H9 (cell line): ENCODE measurements at regions not wholly inside any gene's neighbourhood (a gene's known extent, or its start where the extent isn't known, plus 50 kb on each side); places are given as distances from the start of the nearest gene placed in this dataset.

ENCODE experiments used
- DNase-seq: peaks from one replicate; pipeline ENCODE4 v3.0.0-alpha.2; 2017
- H2AFZ ChIP-seq: one replicate; pipeline ENCODE4 v1.6.1; 2013; ENCODE audit warnings: mild to moderate bottlenecking, low read length, control low read depth, moderate library complexity
- H2AK5ac ChIP-seq: 2 replicates; pipeline ENCODE4 v1.6.1; 2013; ENCODE audit warnings: low read length, control low read depth, mixed read lengths; ENCODE audit not compliant: insufficient read length
- H2BK120ac ChIP-seq: one replicate; pipeline ENCODE4 v1.6.1; 2013; ENCODE audit warnings: low read depth, mild to moderate bottlenecking, low read length, control low read depth, inconsistent platforms; ENCODE audit not compliant: poor library complexity, severe bottlenecking
- H2BK12ac ChIP-seq: 2 replicates; pipeline ENCODE4 v1.6.1; 2013; ENCODE audit warnings: low read length, control low read depth, mixed read lengths, low read depth; ENCODE audit not compliant: insufficient read length
- H2BK15ac ChIP-seq: 2 replicates; pipeline ENCODE4 v1.6.1; 2013; ENCODE audit warnings: low read depth, low read length, control low read depth
- H2BK20ac ChIP-seq: one replicate; pipeline ENCODE4 v1.6.1; 2013; ENCODE audit warnings: low read depth, mild to moderate bottlenecking, low read length, control low read depth, inconsistent platforms; ENCODE audit not compliant: poor library complexity, severe bottlenecking
- H2BK5ac ChIP-seq: 2 replicates; pipeline ENCODE4 v1.6.1; 2013; ENCODE audit warnings: low read length, control low read depth, mixed read lengths; ENCODE audit not compliant: insufficient read length
- H3K14ac ChIP-seq: 2 replicates; pipeline ENCODE4 v1.6.1; 2013; ENCODE audit warnings: low read length, control low read depth; ENCODE audit not compliant: insufficient read depth
- H3K18ac ChIP-seq: 2 replicates; pipeline ENCODE4 v1.6.1; 2013; ENCODE audit warnings: low read depth, mild to moderate bottlenecking, mixed read lengths, low read length, control low read depth; ENCODE audit not compliant: insufficient read length
- H3K23ac ChIP-seq: 2 replicates; pipeline ENCODE4 v1.6.1; 2013; ENCODE audit warnings: low read length, control low read depth, mixed read lengths, low read depth; ENCODE audit not compliant: insufficient read length
- H3K23me2 ChIP-seq: 2 replicates; pipeline ENCODE4 v1.6.1; 2013; ENCODE audit warnings: low read depth, mild to moderate bottlenecking, mixed read lengths, low read length, control low read depth; ENCODE audit not compliant: insufficient read length, poor library complexity, severe bottlenecking
- H3K27ac ChIP-seq: 2 replicates; pipeline ENCODE4 v1.5.1; 2013; ENCODE audit warnings: low read length, control low read depth, mixed read lengths, low read depth; ENCODE audit not compliant: insufficient read length
- H3K27me3 ChIP-seq: 2 replicates; pipeline ENCODE4 v1.6.1; 2013; ENCODE audit warnings: low read length, control low read depth, inconsistent platforms; ENCODE audit not compliant: insufficient read depth
- H3K4ac ChIP-seq: 2 replicates; pipeline ENCODE4 v1.6.1; 2013; ENCODE audit warnings: low read depth, mild to moderate bottlenecking, control low read depth, inconsistent platforms, low read length, moderate library complexity
- H3K4me1 ChIP-seq: 2 replicates; pipeline ENCODE4 v1.6.1; 2013; ENCODE audit warnings: low read length, control low read depth, inconsistent platforms; ENCODE audit not compliant: insufficient read depth
- H3K4me2 ChIP-seq: 2 replicates; pipeline ENCODE4 v1.6.1; 2013; ENCODE audit warnings: low read length, control low read depth, mixed read lengths; ENCODE audit not compliant: insufficient read length, insufficient read depth
- H3K56ac ChIP-seq: 2 replicates; pipeline ENCODE4 v1.6.1; 2013; ENCODE audit warnings: low read depth, mild to moderate bottlenecking, mixed read lengths, low read length, control low read depth; ENCODE audit not compliant: insufficient read length
- H3K79me1 ChIP-seq: 2 replicates; pipeline ENCODE4 v1.6.1; 2013; ENCODE audit warnings: low read depth, mild to moderate bottlenecking, moderate library complexity, low read length, control low read depth, inconsistent platforms; ENCODE audit not compliant: insufficient read depth, poor library complexity, severe bottlenecking
- H3K79me2 ChIP-seq: 2 replicates; pipeline ENCODE4 v1.6.1; 2013; ENCODE audit warnings: low read length, control low read depth, inconsistent platforms; ENCODE audit not compliant: insufficient read depth
- H3K9ac ChIP-seq: 2 replicates; pipeline ENCODE4 v1.6.1; 2013; ENCODE audit warnings: low read length, control low read depth, mixed read lengths; ENCODE audit not compliant: insufficient read length; ENCODE audit errors: extremely low read depth
- H3K9me3 ChIP-seq: one replicate; pipeline ENCODE4 v1.6.1; 2013; ENCODE audit warnings: low read depth, low read length, inconsistent platforms; ENCODE audit not compliant: control insufficient read depth
- H3T11ph ChIP-seq: one replicate; pipeline ENCODE4 v1.6.1; 2013; ENCODE audit warnings: mild to moderate bottlenecking, low read length, control low read depth, inconsistent platforms
- H4K20me1 ChIP-seq: one replicate; pipeline ENCODE4 v1.6.1; 2013; ENCODE audit not compliant: control insufficient read depth, insufficient read length, insufficient read depth
- H4K5ac ChIP-seq: 2 replicates; pipeline ENCODE4 v1.6.1; 2013; ENCODE audit warnings: low read depth, mild to moderate bottlenecking, mixed read lengths, low read length, control low read depth; ENCODE audit not compliant: insufficient read length
- H4K8ac ChIP-seq: replicated peaks from 2 replicates; pipeline ENCODE4 v1.6.1; 2013; ENCODE audit warnings: low read length, control low read depth, mixed read lengths, low read depth; ENCODE audit not compliant: insufficient read length
- H4K91ac ChIP-seq: 2 replicates; pipeline ENCODE4 v1.6.1; 2013; ENCODE audit warnings: low read depth, mild to moderate bottlenecking, moderate library complexity, mixed read lengths, low read length, control low read depth; ENCODE audit not compliant: insufficient read length
- H3K27ac Mint-ChIP-seq, 3 experiments: 2 replicates in 2 of 3; 3 replicates in 1 of 3; pipeline ENCODE4 v1.8.0; 2020 to 2021; ENCODE audit warnings: mixed read lengths in 3 of 3, mild to moderate bottlenecking in 1 of 3, moderate library complexity in 1 of 3
- H3K27me3 Mint-ChIP-seq: 2 replicates; pipeline ENCODE4 v1.8.0; 2021; ENCODE audit warnings: low read depth, mild to moderate bottlenecking, moderate library complexity, mixed read lengths
- H3K36me3 Mint-ChIP-seq, 3 experiments: 2 replicates in 2 of 3; 3 replicates in 1 of 3; pipeline ENCODE4 v1.8.0; 2020 to 2021; ENCODE audit warnings: low read depth in 3 of 3, mixed read lengths in 3 of 3; ENCODE audit not compliant: insufficient read depth in 1 of 3
- H3K4me1 Mint-ChIP-seq, 2 experiments: 2 replicates each; pipeline ENCODE4 v1.8.0; 2020; ENCODE audit warnings: mixed read lengths in 2 of 2
- H3K4me3 Mint-ChIP-seq, 2 experiments: 2 replicates in 1 of 2; 3 replicates in 1 of 2; pipeline ENCODE4 v1.8.0; 2020 to 2021; ENCODE audit warnings: mild to moderate bottlenecking in 2 of 2, mixed read lengths in 2 of 2, moderate library complexity in 1 of 2
- H3K9me3 Mint-ChIP-seq, 2 experiments: 2 replicates in 1 of 2; 3 replicates in 1 of 2; pipeline ENCODE4 v1.8.0; 2020; ENCODE audit warnings: mild to moderate bottlenecking in 2 of 2, mixed read lengths in 2 of 2, moderate library complexity in 1 of 2
- WGBS: extraction: QIAGEN DNeasy Blood & Tissue Kit; methylation state at CpG from one replicate; pipeline ENCODE4 v1.1.7; 2013; ENCODE audit warnings: missing lambda C conversion rate, low lambda C conversion rate, mixed read lengths; ENCODE audit not compliant: insufficient read length; ENCODE audit errors: extremely low coverage; 5-methylcytosine and 5-hydroxymethylcytosine counted together
- TF ChIP-seq, protein P1 (sequence below): fragments of 200-600 bp; sonication (generic); conservative IDR thresholded peaks from 3 replicates; pipeline ENCODE4 v1.8.0; 2021; ENCODE audit warnings: antibody characterized with exemption, mild to moderate bottlenecking

DNA sequence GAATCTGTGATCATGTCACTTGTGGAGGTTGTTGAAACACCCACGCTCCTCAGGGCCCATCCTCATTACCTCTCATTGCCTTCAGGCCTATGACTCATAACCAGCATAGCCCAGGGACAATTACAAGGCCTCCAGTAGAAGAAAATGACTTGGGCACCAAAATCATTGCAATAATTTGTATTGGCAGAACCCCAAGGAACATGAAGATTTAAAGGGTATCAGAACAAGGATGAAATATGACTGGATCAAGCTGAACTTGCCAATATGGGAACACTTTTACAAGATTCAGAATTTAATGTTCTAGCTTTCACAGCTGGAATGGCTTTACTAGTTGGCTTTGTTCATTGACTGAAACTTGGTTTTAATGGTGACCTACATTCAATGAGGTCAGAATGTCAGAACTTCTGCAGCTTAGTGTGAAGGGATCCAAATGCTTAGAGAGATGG, 156.4 kb downstream of the COPS8 start:
- WGBS = no CpG with 5 or more reads among the region's 1 CpG
- Mint-ChIP-seq H3K27ac (no peak overlapping the region), H3K36me3 (peaks cover 8 to 16% (median 13%) of the 10 kb centered on the region in 3 experiments), H3K9me3 (peaks cover 15 to 29% of the 10 kb centered on the region in 2 experiments), H3K27me3 (peaks cover 5% of the 10 kb centered on the region), H3K4me1 (no peaks in the 10 kb centered on the region), H3K4me3 (no peak overlapping the region)
- H3K79me1 ChIP-seq = no peaks in the 10 kb centered on the region
- H3K27me3 ChIP-seq = no peaks in the 10 kb centered on the region
- H2AFZ ChIP-seq = no peak overlapping the region
- H2BK120ac ChIP-seq = no peak overlapping the region
- H3K9me3 ChIP-seq = peaks cover 21% of the 10 kb centered on the region
- DNase-seq = no peak
- H3T11ph ChIP-seq = no peak overlapping the region
- no peaks in the 10 kb centered on the region for H4K20me1 ChIP-seq
- no peak overlapping the region for H2AK5ac ChIP-seq
- no peaks in the 10 kb centered on the region for H3K79me2 ChIP-seq
- no peak overlapping the region for H4K8ac ChIP-seq
- H3K4me1 ChIP-seq = no peaks in the 10 kb centered on the region
- no peak overlapping the region for H3K4ac ChIP-seq
- H2BK15ac ChIP-seq = no peak overlapping the region
- no peak overlapping the region for H3K56ac ChIP-seq
- no peak overlapping the region for H2BK5ac ChIP-seq
- no peak overlapping the region for H2BK12ac ChIP-seq
- no peak overlapping the region for H3K27ac ChIP-seq
- H3K4me2 ChIP-seq = no peak overlapping the region
- no peak overlapping the region for H4K5ac ChIP-seq
- H3K14ac ChIP-seq = no peak overlapping the region
- H3K23ac ChIP-seq = no peak overlapping the region
- H3K23me2 ChIP-seq = no peaks in the 10 kb centered on the region
- H2BK20ac ChIP-seq = no peak overlapping the region
- H3K18ac ChIP-seq = no peak overlapping the region
- H3K9ac ChIP-seq = no peak overlapping the region
- TF ChIP-seq, protein P1, sequence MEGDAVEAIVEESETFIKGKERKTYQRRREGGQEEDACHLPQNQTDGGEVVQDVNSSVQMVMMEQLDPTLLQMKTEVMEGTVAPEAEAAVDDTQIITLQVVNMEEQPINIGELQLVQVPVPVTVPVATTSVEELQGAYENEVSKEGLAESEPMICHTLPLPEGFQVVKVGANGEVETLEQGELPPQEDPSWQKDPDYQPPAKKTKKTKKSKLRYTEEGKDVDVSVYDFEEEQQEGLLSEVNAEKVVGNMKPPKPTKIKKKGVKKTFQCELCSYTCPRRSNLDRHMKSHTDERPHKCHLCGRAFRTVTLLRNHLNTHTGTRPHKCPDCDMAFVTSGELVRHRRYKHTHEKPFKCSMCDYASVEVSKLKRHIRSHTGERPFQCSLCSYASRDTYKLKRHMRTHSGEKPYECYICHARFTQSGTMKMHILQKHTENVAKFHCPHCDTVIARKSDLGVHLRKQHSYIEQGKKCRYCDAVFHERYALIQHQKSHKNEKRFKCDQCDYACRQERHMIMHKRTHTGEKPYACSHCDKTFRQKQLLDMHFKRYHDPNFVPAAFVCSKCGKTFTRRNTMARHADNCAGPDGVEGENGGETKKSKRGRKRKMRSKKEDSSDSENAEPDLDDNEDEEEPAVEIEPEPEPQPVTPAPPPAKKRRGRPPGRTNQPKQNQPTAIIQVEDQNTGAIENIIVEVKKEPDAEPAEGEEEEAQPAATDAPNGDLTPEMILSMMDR = no peak
- H4K91ac ChIP-seq = no peak overlapping the region
